ENCODE measurements at regions not wholly inside any gene's neighbourhood (a gene's known extent, or its start where the extent isn't known, plus 50 kb on each side); places are given as distances from the start of the nearest gene placed in this dataset.

DNA sequence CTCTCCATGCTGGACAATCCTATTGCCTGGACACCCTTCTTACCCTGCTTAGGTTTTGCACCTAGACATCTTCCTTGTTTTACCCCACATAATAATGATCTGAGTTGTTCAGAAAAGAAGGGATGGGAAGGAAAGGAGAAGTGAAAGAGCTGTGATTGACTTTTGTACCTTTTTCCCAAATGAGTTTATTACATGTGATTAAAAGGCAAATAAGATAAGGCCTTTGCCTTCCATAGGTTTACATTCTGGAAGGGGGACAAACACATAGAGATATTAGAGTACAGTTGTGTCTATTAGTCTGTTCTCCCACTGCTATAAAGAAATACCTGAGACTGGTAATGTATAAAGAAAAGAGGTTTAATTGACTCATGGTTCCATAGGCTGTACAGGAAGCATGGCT, 67.1 kb upstream of the RIOK2 start:
- TF ChIP-seq, protein P1, sequence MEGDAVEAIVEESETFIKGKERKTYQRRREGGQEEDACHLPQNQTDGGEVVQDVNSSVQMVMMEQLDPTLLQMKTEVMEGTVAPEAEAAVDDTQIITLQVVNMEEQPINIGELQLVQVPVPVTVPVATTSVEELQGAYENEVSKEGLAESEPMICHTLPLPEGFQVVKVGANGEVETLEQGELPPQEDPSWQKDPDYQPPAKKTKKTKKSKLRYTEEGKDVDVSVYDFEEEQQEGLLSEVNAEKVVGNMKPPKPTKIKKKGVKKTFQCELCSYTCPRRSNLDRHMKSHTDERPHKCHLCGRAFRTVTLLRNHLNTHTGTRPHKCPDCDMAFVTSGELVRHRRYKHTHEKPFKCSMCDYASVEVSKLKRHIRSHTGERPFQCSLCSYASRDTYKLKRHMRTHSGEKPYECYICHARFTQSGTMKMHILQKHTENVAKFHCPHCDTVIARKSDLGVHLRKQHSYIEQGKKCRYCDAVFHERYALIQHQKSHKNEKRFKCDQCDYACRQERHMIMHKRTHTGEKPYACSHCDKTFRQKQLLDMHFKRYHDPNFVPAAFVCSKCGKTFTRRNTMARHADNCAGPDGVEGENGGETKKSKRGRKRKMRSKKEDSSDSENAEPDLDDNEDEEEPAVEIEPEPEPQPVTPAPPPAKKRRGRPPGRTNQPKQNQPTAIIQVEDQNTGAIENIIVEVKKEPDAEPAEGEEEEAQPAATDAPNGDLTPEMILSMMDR (conservative IDR thresholded peaks at IDR 0.05; ENCODE audit: low read depth, low read length) = no peak
- TF ChIP-seq POLR2A (IDR thresholded peaks at IDR 0.05; ENCODE audit: low read depth, low read length) = no peak
- TF ChIP-seq SMC3 (IDR thresholded peaks at IDR 0.05; ENCODE audit: low read depth, low read length) = no peak
- TF ChIP-seq MAZ (IDR thresholded peaks at IDR 0.05; ENCODE audit: borderline replicate concordance, low read depth, low read length) = no peak
- no peak for TF ChIP-seq RFX5 (IDR thresholded peaks at IDR 0.05; ENCODE audit: low read depth, low read length)
- no peak for TF ChIP-seq MXI1 (IDR thresholded peaks at IDR 0.05; ENCODE audit: borderline replicate concordance, low read depth, low read length)
- no peak for TF ChIP-seq FOS (IDR thresholded peaks at IDR 0.05; ENCODE audit: low read depth, low read length)
- TF ChIP-seq RAD21 (IDR thresholded peaks at IDR 0.05; ENCODE audit: low read length) = no peak
- no peak for TF ChIP-seq MAFK (IDR thresholded peaks at IDR 0.05; ENCODE audit: low read depth, low read length)
- TF ChIP-seq RCOR1 (IDR thresholded peaks at IDR 0.05; ENCODE audit: insufficient replicate concordance, low read length) = no peak
- TF ChIP-seq, protein P2, sequence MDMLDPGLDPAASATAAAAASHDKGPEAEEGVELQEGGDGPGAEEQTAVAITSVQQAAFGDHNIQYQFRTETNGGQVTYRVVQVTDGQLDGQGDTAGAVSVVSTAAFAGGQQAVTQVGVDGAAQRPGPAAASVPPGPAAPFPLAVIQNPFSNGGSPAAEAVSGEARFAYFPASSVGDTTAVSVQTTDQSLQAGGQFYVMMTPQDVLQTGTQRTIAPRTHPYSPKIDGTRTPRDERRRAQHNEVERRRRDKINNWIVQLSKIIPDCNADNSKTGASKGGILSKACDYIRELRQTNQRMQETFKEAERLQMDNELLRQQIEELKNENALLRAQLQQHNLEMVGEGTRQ (IDR thresholded peaks at IDR 0.05; ENCODE audit: low read depth, low read length) = no peak
- TF ChIP-seq BHLHE40 (IDR thresholded peaks at IDR 0.05; ENCODE audit: low read depth, low read length) = no peak
- TF ChIP-seq NFE2L2 (IDR thresholded peaks at IDR 0.05; ENCODE audit: low read depth, low read length) = no peak
